ENCODE measurements at regions not wholly inside any gene's neighbourhood (a gene's known extent, or its start where the extent isn't known, plus 50 kb on each side); places are given as distances from the start of the nearest gene placed in this dataset.

GRCh38 chr3:13727890-13728289 lies 152.0 kb downstream of the WNT7A start:
- in situ Hi-C loops (cut with HindIII; ENCODE audit: low sequenced_read_pairs), result no loop called here
- TF ChIP-seq CTCF (IDR thresholded peaks at IDR 0.05; ENCODE audit: low read depth, low read length, missing control alignments), result no peak
- no peak for DNase-seq (ENCODE audit: low read depth)
- H3K4me3 ChIP-seq (ENCODE audit: low read depth, low read length), result no peak overlapping the region

GRCh38 chr3:13723676-13724207 lies 156.1 kb downstream of the WNT7A start:
- TF ChIP-seq CTCF (IDR thresholded peaks at IDR 0.05; ENCODE audit: low read depth, low read length, missing control alignments), result no peak
- in situ Hi-C loops (cut with HindIII; ENCODE audit: low sequenced_read_pairs), result no loop called here
- H3K4me3 ChIP-seq (ENCODE audit: low read depth, low read length), result no peak overlapping the region
- no peak for DNase-seq (ENCODE audit: low read depth)

- in situ Hi-C loops (cut with HindIII; ENCODE audit: low sequenced_read_pairs), result no loop called here
- no peak for TF ChIP-seq CTCF (IDR thresholded peaks at IDR 0.05; ENCODE audit: low read depth, low read length, missing control alignments)
- no peak for DNase-seq (ENCODE audit: low read depth)
- H3K4me3 ChIP-seq (ENCODE audit: low read depth, low read length), result no peak overlapping the region
Observed at GRCh38 chr3:13722178-13722577, 157.7 kb downstream of the WNT7A start.

GRCh38 chr3:13718436-13718835 lies 161.4 kb downstream of the WNT7A start:
- no peak for DNase-seq (ENCODE audit: low read depth)
- no peak overlapping the region for H3K4me3 ChIP-seq (ENCODE audit: low read depth, low read length)
- no peak for TF ChIP-seq CTCF (IDR thresholded peaks at IDR 0.05; ENCODE audit: low read depth, low read length, missing control alignments)
- in situ Hi-C loops (cut with HindIII; ENCODE audit: low sequenced_read_pairs), result no loop called here

- no peak for TF ChIP-seq CTCF (IDR thresholded peaks at IDR 0.05; ENCODE audit: low read depth, low read length, missing control alignments)
- in situ Hi-C loops (cut with HindIII; ENCODE audit: low sequenced_read_pairs), result no loop called here
- H3K4me3 ChIP-seq (ENCODE audit: low read depth, low read length), result no peak overlapping the region
Observed at GRCh38 chr3:13718000-13718399, 161.9 kb downstream of the WNT7A start.

GRCh38 chr3:13717222-13717895 lies 162.5 kb downstream of the WNT7A start:
- H3K4me3 ChIP-seq (ENCODE audit: low read depth, low read length), result no peak overlapping the region

More at GRCh38 chr3:13718000-13718399, 161.9 kb downstream of the WNT7A start:
- no peak for DNase-seq (ENCODE audit: low read depth)

More at GRCh38 chr3:13717222-13717895, 162.5 kb downstream of the WNT7A start:
- TF ChIP-seq CTCF (IDR thresholded peaks at IDR 0.05; ENCODE audit: low read depth, low read length, missing control alignments), result no peak
- DNase-seq (ENCODE audit: low read depth), result no peak
- in situ Hi-C loops (cut with HindIII; ENCODE audit: low sequenced_read_pairs), result no loop called here

Measured in astrocyte of the cerebellum (primary cell).